Superior temporal gyrus (tissue), 1 donor: ENCODE measurements at regions not wholly inside any gene's neighbourhood (a gene's known extent, or its start where the extent isn't known, plus 50 kb on each side); places are given as distances from the start of the nearest gene placed in this dataset.

ENCODE experiments used
- DNase-seq: peaks from one replicate; pipeline ENCODE4 v3.0.0-alpha.2; 2016; ENCODE audit errors: extremely low spot score

DNA sequence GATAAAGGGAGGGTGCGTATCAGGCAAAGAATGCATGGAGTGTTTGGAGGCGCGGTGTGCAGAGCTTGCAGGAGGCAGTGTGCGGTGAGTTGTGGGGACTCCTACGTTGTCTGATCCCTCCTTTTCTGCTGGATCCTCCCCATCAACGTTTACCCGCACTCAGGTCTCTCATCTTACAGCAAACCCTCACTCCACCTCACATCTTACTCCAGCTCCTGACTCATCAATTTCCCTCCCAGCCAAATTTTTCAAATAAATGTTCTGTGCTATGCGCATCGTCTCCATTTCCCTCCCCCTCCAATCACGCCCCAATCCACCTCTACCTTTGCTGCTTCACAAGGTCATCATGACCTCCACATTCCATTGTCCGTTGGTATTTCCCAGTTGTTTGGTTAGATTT is 138.9 kb upstream of the KLF4 start:
- DNase-seq, result no peak

DNA sequence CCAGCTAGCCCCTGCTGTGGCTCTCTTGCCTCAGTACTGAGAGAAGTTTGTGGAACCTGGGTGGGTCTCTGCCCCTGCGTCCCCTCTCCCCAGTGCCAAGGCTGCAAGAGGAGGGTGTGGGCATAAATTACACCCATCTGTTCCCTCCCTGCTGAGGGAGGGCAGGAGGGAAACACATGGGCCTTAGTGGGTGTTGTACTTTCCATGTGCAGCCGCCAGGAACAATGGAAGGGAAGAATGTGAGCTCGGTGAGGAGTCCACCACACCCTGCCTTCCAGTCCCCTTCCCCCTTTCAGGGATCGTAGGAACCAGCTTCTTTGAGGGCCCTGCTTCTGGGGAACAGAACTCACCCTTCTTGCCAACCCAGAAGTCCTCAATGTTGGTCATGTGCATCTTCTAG is 138.2 kb upstream of the KLF4 start:
- no peak for DNase-seq

DNA sequence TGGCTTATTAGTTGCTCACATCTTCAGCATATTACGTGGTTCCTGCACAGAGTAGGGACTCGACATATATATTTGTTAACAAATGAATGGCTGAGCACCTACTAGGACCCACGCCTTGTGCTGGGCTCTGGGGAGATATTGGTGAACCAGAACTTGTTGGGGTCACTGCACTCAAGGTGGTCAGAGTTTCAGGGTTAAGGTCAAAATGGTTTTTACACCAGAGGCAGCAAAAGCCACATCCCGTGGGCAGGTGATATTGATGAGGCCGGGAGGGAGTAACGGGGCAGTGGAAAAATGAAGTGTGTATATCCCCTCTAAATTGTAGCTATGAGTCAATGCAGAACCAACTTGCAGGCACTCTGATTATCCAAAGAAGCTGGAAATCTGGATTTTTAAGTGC is 136.5 kb upstream of the KLF4 start:
- no peak for DNase-seq

DNA sequence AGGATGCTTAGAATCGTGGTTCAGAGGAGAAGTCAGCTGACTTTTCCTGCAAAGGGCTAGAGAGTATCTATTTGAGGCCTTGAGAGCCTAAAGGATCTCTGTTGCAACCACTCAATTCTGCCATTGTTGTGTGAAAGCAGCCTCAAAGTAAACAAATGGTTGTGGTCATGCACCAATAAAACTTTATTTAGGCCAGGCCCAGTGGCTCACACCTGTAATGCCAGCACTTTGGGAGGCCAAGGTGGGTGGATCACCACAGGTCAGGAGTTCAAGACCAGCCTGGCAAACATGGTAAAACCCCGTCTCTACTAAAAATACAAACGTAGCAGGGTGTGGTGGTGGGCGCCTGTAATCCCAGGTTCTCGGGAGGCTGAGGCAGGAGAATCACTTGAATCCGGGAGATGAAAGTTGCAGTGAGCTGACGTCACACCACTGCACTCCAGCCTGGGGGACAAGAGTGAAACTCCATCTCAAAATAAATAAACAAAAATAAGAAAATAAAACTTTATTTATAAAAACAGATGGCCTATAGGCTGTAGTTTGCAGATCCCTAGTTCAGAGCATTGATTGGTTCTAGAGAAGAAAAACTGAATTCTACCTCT is 135.9 kb upstream of the KLF4 start:
- DNase-seq, result no peak

DNA sequence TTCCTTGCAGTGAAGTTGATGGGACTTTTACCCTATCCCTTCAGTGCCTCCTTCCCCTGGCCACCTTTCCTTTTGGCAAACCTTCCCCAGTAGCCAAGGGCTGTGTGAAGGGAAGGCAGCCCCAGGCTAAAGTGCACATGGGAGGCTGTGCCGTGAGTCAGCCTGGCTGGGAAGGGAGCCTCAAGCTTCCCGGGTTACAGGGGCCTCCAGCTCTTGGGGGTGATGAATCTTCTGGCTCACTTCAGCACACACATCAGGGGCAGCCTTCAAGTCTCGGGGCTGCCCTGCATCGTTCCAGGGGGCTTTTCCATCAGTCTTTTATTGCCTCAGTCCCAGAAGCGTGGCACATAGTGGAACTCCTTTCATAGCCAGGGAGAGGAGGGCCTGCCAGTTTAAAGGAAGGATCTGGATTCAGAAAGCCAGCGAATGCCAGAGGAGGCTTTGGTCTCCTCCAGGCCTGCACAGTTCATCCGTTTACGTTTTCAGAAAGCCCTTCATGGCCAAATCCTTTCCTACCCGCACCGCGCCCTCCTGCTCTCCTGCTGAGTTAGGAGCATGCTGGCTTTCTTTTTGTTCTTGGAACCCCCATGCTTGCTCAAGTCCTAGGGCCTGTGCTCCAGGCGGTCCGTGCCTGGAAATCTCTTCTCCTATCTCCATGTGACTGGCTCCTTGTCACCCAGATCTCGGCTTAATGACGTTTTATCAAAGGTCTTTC is 134.8 kb upstream of the KLF4 start:
- DNase-seq, result no peak

DNA sequence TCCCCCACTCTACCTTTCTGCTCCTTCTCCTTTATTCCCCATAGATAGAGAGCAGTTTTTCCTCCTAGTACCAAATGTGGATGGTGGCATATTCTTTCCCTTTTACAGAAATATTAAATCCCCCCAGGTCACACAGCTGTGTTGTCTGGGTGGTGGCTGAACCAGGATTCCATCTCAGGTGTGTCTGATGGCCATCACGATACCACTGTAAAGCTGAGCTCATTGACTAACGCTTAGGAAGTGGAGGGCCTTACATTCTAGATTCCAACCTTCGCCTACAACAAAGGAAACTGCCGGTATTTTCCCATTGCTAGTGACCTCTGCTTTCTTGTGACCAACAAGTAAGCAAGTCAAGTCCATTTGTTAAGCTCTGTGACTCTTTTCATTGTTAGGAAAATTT is 131.9 kb upstream of the KLF4 start:
- no peak for DNase-seq

DNA sequence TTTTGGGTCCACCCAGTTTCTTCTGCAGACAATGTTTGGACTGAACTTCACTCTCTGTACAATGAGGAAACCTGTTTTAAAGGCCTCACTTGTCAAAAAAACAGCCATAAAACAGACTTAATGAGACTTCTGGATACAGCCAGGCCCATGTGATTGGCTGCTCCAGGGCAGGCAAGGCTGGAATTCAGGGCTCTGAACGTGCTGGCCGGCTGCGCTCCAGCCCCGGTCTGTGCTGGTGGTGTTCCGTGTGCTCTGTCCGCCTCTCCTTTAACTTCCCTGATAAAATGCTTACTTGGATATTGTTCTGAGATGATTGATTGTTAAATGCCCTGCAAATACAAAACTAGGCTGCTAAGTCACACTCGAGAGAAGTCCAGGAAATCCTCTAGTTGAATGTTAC is 131.2 kb upstream of the KLF4 start:
- no peak for DNase-seq

DNA sequence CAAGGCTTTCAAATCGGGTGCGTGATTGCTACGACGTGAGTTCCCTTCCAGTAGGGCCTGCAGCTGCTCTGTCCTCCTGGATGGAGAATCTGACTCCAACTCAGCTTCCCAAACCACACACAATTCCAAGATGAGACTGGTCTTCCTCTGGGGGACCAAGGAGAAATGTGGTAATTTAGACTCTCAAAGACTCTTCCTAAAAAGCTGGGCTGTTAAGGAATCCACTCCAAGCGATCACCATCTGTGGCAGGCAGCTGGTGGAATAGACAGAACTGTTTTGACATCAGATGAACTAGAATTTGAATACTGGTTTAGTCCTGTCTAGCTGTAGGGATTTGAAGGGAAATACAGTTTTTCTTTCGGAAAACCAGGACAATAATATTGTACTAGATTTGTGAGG is 130.7 kb upstream of the KLF4 start:
- DNase-seq, result no peak

DNA sequence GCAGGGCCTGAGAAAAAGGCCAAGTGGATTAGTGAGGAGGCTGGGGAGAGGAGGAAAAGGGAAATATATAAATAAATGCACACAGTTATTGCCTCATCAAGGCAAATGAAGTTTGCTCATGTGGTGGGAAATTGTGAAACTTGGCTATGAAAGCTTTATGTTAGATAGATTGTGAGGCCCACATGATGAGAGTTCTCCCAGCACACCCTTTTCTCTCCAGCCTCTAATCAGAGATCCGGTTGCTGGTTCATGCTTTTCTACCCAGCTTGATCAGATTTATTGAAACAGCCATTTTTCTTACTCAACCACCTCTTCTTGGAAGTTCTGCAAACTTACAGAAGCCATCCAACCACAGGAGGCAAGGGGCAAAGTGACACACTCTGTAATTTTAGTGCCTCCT is 125.8 kb upstream of the KLF4 start:
- no peak for DNase-seq

DNA sequence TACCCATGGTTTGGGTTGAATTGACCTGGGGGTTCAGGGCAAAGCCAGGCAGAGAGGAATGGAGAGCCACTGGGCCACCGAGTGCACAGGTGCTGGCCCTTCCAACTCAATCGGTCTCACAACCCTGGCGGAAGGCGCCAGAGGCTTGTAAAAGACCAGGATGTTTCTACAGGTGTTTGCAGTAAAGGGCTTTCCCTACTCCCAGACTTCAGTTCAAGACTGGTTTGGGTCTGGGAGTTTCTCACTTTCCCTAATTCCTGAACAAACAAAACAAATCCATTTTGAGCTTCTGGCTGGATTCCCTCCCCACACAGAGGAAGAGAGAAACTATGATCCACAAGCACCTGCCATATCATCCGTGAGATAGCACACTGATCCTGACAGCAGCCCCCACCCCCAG is 125.2 kb upstream of the KLF4 start:
- DNase-seq, result no peak

DNA sequence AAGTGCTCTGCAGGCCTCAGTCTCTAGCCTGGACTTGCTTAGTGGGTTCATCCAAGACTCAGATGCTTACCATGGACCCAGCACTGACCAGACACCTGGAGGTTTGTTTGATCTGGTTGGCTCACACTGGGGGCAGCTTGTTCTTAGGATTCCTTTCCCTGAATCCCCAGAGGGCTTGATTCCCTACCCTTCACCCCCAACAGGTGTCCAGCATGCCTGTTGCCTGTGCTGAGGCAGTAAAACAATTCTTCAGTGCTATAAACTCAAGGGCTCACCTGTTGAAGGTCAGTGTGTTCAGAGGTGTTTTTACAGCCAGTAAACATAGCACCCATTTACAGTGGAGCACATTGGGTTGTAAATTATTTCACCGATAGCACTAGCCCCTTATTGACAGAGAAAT is 123.8 kb upstream of the KLF4 start:
- DNase-seq, result no peak

DNA sequence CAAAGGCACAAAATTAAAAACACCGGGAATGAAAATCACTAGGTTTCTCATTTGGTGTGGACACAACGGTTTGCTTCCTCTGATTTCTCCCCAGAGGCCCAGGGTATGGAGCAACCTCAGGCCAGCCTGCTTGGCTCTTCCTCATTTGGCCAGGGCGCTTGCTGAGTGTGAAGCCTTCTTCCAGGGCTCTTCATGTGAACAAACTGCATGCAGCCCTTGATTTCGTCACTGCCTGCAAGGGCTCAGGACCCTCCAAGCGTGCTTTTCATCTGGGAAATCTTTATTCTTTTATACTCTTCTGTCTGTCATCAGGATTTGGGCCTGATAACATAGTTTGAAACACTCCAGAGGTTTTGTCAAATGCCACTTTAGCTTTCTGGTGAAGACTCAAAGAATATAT is 122.6 kb upstream of the KLF4 start:
- no peak for DNase-seq

DNA sequence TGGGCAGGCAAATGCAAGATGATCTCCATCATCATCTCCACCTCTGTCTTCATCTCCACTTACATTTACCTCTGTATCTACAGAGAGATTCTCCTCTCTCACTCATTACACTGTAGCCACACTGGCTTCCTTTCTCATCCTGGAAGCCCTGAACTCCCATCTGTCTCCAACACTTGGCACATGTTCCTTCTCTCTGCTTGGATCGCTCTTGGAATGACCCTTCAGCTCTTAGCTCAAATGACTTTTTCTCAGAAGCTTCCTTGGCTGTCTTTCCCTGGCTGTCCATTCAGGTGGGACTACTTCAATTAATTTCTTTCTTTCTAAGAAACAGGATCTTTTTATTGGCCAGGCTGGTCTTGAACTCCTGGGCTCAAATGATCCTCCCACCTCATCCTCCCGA is 120.0 kb upstream of the KLF4 start:
- DNase-seq, result no peak

DNA sequence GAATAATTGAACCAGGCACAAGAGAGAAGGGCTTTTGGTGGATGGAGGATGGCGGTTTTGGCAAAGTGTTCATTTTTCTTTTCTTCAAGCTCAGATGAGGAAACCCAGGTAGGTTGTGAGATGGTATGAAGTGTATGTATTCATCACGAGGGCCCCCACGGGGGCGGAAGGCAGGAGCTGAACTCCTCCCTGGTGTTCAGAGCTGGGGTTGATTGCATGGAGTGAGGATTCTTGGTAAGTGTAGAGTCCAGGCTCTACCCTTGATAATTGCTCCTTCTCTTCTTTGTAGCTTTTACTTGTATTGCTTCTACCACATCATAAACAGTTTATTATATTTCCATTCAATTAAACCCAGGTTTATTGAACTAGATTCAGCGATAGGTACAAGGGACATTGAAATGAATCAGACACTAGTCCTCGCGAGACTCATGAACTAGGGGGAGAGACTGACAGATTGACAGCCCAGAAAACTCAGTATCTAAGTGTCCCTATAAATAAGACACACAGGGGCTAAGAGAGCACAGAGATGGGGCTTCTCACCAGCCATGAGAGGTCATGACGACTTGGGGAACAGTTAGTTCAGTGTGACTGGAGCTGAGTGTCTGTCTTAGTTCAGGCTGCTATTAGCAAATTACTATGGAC is 116.7 kb upstream of the KLF4 start:
- DNase-seq, result no peak

DNA sequence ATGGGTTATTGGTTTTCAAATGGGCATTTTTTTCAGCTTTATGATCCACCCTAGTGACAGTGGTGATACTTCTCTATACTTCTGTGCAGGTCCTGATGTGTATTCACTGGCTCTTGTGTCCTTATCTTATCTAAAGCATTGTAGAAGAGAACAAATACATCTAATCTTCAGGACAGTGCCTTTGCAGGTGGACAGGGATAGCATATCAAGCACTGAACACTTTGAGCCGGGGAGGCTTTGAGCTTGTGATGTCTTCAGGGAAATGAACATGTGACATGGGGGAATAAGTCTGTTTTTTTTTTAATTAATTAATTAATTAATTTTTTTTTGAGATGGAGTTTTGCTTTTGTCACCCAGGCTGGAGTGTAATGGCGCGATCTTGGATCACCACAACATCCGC is 115.5 kb upstream of the KLF4 start:
- DNase-seq, result no peak

DNA sequence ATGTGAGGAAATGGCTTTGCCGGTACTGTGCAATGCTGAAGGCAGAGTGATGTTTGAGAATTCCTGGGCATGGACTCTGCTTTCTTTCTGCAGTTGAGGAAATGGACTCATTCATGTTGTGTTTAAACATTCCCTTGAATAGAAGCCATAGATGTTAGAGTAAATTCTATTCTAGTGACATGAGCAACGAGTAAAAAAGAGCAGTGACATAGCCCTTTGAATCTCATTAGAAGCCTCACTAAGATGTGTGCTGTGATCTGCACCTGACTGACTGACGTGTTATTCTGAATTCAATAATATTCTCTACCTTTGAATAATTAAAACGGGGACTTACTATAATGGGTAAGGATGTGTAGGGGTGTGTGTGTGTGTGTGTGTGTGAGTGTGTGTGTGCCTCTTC is 113.7 kb upstream of the KLF4 start:
- DNase-seq, result no peak

DNA sequence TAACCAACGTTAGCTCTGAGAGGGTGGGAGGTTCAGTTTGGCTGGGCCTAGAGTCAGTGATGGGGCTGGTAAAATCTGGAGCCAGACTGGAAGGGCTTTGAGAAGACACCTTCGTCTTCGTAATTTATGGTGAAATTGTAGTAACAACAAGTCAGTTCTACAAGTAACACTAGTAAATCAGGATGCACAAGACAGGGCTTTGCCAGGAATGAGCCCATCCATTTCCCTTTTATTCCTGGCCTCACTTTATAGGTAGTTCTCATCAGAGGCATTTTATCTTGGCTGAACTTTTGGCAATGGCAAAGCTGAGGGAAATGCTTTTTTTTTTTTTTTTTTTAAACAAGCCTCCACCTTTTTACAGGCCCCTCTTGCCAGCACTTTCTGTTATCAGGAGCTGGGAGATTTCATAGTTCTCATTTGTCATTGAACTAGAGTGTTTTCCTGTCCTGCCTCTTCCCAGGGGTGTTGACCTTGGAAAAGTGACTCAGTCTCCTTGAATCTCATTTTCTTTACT is 110.5 kb upstream of the KLF4 start:
- no peak for DNase-seq

DNA sequence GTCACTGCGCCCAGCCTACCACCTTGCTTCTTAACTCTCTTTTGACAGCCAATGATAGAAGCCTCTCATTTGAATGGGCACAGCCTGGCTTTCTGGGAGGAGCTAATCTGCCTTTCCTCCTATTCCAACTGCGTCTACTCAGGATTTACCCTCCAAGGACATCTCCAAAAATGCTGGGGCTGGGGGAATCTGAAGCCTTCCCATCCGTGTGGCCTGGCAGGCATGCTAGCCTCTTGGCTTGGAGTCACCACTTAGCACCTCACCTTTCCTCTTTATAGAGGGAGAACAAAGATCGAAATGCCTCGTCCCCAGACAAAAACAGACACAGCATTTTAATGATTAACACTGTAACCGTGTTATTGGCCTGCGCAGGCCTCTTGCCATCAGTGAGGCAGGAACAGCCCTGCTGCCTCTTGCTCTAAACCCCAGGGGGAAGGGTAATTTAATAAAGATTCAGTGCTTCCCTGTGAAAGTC is 108.2 kb upstream of the KLF4 start:
- DNase-seq, result no peak

DNA sequence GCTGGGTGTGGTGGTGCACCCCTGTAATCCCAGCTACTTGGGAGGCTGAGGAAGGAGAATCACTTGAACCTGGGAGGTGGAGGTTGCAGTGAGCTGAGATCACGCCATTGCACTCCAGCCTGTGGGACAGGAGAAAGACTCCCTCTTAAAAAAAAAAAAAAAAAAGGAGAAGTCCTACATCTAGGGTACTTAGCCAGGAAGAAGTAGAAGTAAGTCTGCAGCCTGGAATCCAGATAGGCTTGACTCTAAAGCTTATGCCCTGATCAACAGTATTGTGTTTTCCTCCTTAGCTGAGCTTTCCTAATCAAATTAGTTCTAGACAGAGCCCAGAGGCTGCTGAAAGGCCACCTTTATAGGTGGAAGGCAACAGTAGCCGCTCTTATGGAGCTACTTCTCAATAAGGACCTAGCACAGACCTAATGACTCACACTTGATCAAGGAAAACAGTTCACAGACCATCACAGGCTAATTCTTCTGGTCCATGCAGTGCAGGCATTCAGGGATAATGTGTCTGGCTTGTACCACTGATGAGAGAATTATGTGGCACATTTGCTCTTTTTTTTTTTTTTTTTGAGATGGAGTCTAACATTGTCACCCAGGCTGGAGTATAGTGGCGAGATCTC is 105.5 kb upstream of the KLF4 start:
- no peak for DNase-seq

DNA sequence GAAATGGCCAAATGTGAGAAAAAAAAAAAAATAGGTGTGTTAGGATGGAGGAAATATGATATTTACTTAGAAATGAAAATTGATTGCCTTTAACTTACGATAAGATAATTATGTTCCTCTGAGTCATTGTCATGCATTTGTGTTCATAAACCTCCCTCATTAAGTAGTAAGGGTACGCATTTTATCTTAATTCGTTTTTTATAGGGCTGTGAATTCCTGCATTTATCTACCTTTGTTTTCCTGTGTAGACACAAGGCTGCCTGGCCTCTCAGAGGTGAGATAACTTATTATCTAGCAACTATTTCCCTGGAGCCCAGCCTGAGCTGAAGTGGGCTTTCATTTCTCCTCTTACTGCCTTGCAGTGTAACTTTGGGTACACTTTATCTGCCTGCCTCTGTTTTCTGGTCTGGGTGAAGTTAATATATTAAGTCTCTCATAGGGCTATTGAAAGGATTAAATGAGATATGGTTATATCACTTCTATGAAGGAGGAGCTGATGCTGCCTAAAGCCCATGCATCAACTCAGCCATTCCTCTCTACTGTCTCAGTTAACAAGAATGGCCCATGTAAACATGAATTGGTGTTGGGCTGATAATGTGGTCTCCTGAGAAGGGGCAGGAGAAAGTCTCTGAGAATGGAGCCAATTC is 103.8 kb upstream of the KLF4 start:
- DNase-seq, result no peak

DNA sequence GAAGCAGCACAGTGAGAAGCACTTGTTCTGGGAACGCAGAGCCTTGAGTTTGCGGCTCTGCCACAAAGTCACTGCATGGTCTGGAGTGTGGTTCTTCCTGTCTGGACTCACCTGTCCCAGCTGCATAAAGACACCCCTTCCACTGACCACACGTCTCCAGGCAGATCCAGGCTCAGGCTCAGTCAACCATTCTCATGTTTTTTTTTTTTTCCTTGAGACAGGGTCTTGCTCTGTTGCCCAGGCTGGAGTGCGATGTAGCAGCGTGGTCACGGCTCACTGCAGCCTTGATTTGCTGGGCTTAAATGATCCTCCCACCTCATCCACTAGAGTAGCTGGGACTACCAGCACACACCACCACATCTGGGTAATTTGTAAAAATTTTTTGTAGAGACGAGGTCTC is 102.9 kb upstream of the KLF4 start:
- no peak for DNase-seq

DNA sequence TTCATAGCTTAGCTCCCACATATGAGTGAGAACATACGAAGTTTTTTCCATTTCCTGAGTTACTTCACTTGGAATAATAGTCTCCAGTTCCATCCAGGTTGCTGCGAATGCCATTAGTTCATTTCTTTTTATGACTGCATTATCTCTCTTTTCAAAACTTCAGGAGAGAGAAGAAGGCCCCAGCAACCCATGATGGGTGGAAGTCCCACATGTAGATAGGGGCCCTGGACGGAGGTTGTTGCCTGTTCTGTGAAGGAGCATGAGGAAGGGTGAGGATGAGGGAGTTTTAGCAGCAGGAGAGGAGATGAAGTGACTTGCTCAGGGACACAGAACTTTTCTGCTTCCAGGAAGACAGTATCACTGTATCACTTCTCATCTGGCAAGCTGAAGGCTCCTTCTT is 102.2 kb upstream of the KLF4 start:
- DNase-seq, result no peak
